ENCODE measurements at regions not wholly inside any gene's neighbourhood (a gene's known extent, or its start where the extent isn't known, plus 50 kb on each side); places are given as distances from the start of the nearest gene placed in this dataset.
"Not testable (repeated sequence)": the region's sequence is repeated elsewhere in the genome, so short reads cannot be mapped to it uniquely, and the experiment has no call there.

DNA sequence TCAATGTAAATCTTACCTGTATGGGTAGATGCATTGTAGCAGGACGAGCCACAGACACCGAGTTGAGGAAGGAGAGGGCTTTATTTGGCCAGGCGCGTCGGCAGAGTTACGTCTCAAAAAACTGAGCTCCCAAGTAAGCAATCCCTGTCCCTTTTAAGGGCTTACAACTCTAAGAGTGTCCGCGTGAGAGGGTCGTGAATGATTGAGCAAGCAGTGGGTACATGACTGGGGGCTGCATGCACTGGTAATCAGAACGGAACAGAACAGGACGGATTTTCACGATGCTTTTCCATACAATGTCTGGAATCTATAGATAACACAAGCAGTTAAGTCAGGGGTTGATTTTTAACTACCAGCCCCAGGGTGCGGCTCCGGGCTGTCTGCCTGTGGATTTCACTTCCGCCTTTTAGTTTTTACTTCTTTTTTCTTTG, 524.9 kb upstream of the HTR2C start:
- Mint-ChIP-seq H3K36me3 (no peaks in the 10 kb centered on the region), H3K4me1 (no peaks in the 10 kb centered on the region), H3K9me3 (peaks cover 0 to 2% of the 10 kb centered on the region in 2 donors), H3K27me3 (ENCODE audit: low read depth in 2 of 2) (no peaks in the 10 kb centered on the region), H3K4me3 (no peak overlapping the region), H3K27ac (no peak overlapping the region)
- Histone ChIP-seq H3K27me3 (ENCODE audit: control insufficient read depth, insufficient read depth, low read length) (no peaks in the 10 kb centered on the region), H3K4me3 (ENCODE audit: low read length) (no peak overlapping the region), H3K36me3 (ENCODE audit: control insufficient read depth, insufficient read depth, low read length) (no peaks in the 10 kb centered on the region), H3K27ac (ENCODE audit: low read length) (no peak overlapping the region), H3K4me1 (ENCODE audit: control insufficient read depth, insufficient read depth, low read length) (no peaks in the 10 kb centered on the region), H3K9me3 (ENCODE audit: control insufficient read depth, insufficient read depth, low read length) (no peaks in the 10 kb centered on the region)
- TF ChIP-seq, protein P1, sequence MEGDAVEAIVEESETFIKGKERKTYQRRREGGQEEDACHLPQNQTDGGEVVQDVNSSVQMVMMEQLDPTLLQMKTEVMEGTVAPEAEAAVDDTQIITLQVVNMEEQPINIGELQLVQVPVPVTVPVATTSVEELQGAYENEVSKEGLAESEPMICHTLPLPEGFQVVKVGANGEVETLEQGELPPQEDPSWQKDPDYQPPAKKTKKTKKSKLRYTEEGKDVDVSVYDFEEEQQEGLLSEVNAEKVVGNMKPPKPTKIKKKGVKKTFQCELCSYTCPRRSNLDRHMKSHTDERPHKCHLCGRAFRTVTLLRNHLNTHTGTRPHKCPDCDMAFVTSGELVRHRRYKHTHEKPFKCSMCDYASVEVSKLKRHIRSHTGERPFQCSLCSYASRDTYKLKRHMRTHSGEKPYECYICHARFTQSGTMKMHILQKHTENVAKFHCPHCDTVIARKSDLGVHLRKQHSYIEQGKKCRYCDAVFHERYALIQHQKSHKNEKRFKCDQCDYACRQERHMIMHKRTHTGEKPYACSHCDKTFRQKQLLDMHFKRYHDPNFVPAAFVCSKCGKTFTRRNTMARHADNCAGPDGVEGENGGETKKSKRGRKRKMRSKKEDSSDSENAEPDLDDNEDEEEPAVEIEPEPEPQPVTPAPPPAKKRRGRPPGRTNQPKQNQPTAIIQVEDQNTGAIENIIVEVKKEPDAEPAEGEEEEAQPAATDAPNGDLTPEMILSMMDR (IDR thresholded peaks at IDR 0.05) = no peak
- ATAC-seq = no peak
- 11% methylated on average over 12 of the region's 15 CpGs for WGBS (ENCODE audit: insufficient coverage)
- intact Hi-C loops (cut with micrococcal nuclease) = no loop called here
- DNase-seq = no peak

DNA sequence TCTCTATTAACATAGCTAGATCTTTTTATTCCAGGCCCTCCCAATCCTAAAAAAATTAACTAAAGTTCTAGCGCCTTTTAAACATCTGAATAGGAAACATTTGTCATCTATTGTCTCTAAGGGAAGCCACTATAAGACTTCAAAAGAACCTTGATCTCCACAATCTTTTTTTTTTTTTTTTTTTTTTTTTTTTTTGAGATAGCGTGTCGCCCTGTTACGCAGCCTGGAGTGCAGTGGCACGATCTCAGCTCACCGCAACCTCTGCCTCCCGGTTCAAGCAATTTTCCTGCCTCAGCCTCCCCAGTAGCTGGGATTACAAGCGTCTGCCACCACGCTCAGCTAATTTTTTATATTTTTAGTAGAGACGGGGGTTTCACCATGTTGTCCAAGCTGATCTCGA, 526.5 kb upstream of the HTR2C start:
- H3K9me3 Mint-ChIP-seq; H3K27ac ChIP-seq (ENCODE audit: low read length); H3K4me3 ChIP-seq (ENCODE audit: low read length); H3K27ac Mint-ChIP-seq; H3K4me3 Mint-ChIP-seq; H3K36me3 Mint-ChIP-seq; H3K27me3 ChIP-seq (ENCODE audit: control insufficient read depth, insufficient read depth, low read length); H3K4me1 Mint-ChIP-seq; H3K4me1 ChIP-seq (ENCODE audit: control insufficient read depth, insufficient read depth, low read length); H3K9me3 ChIP-seq (ENCODE audit: control insufficient read depth, insufficient read depth, low read length); ATAC-seq; DNase-seq; H3K36me3 ChIP-seq (ENCODE audit: control insufficient read depth, insufficient read depth, low read length); intact Hi-C loops (cut with micrococcal nuclease); H3K27me3 Mint-ChIP-seq (ENCODE audit: low read depth in 2 of 2): not testable (repeated sequence)
- WGBS (ENCODE audit: insufficient coverage) = 87% methylated on average over 9 of the region's 11 CpGs

- Mint-ChIP-seq H3K4me3 (no peak overlapping the region), H3K27me3 (ENCODE audit: low read depth in 2 of 2) (no peaks in the 10 kb centered on the region), H3K9me3 (peaks cover 0 to 5% of the 10 kb centered on the region in 2 donors), H3K36me3 (no peaks in the 10 kb centered on the region), H3K4me1 (no peaks in the 10 kb centered on the region), H3K27ac (no peak overlapping the region)
- WGBS (ENCODE audit: insufficient coverage) = 76% methylated on average over 4 of the region's 4 CpGs
- intact Hi-C loops (cut with micrococcal nuclease) = no loop called here
- no peak for ATAC-seq
- H3K4me1 ChIP-seq (ENCODE audit: control insufficient read depth, insufficient read depth, low read length) = no peaks in the 10 kb centered on the region
- DNase-seq = no peak
- no peak overlapping the region for H3K27ac ChIP-seq (ENCODE audit: low read length)
- TF ChIP-seq, protein P1 (IDR thresholded peaks at IDR 0.05) = no peak
- no peak overlapping the region for H3K4me3 ChIP-seq (ENCODE audit: low read length)
- H3K27me3 ChIP-seq (ENCODE audit: control insufficient read depth, insufficient read depth, low read length) = no peaks in the 10 kb centered on the region
- H3K9me3 ChIP-seq (ENCODE audit: control insufficient read depth, insufficient read depth, low read length) = no peaks in the 10 kb centered on the region
- H3K36me3 ChIP-seq (ENCODE audit: control insufficient read depth, insufficient read depth, low read length) = no peaks in the 10 kb centered on the region
Measured at GRCh38 chrX:114051667-114052315, 532.1 kb upstream of the HTR2C start.

DNA sequence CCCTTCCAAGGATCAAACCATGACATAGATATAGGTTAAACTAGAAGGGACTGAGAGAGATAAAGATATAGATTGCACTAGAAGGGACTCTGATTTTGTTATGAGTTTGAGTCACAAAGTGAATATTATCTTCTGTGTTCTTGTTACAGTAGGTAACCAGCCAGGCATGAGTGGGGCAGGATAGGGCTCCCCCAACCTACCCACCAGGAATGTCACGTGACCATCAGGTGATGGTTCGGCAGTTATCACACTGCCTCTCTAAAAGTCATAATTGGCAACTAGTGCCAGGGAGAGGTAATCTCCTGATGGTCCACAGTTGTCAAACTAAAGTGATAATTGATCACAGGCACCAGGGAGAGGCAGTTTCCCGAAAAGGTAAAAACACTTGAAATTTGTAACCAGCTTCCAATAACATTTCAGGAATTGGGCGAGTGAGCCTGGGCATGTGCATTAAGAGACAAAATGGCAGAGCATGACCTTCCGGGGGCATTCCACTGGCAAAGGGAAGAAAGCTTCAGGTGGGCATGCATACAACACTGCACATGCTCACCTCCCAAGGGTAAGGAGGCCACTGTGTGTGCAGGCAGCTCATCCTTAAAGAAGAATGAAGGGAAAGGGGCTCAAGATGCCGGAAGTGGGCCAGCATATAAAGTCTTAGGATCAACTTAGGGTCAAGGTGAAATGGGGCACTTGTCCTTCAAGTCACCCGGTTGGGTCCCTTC, 533.6 kb upstream of the HTR2C start:
- WGBS (ENCODE audit: insufficient coverage) = 90% methylated on average over 7 of the region's 7 CpGs

More for the DNA sequence above, 533.6 kb upstream of the HTR2C start:
- no peaks in the 10 kb centered on the region for H3K4me1 ChIP-seq (ENCODE audit: control insufficient read depth, insufficient read depth, low read length)
- H3K27ac ChIP-seq (ENCODE audit: low read length) = no peak overlapping the region
- ATAC-seq (no peak), DNase-seq (no peak)
- intact Hi-C loops (cut with micrococcal nuclease) = no loop called here
- H3K9me3 ChIP-seq (ENCODE audit: control insufficient read depth, insufficient read depth, low read length) = no peaks in the 10 kb centered on the region
- H3K27me3 ChIP-seq (ENCODE audit: control insufficient read depth, insufficient read depth, low read length) = no peaks in the 10 kb centered on the region
- no peak overlapping the region for H3K4me3 ChIP-seq (ENCODE audit: low read length)
- H3K36me3 ChIP-seq (ENCODE audit: control insufficient read depth, insufficient read depth, low read length) = no peaks in the 10 kb centered on the region
- H3K27ac Mint-ChIP-seq = no peak overlapping the region
- H3K4me3 Mint-ChIP-seq = no peak overlapping the region
- H3K4me1 Mint-ChIP-seq = no peaks in the 10 kb centered on the region
- H3K27me3 Mint-ChIP-seq (ENCODE audit: low read depth in 2 of 2) = no peaks in the 10 kb centered on the region
- no peaks in the 10 kb centered on the region for H3K36me3 Mint-ChIP-seq
- peaks cover 0 to 5% of the 10 kb centered on the region in 2 donors for H3K9me3 Mint-ChIP-seq
- TF ChIP-seq, protein P1 (IDR thresholded peaks at IDR 0.05) = no peak

Measured in natural killer cell (primary cell).